CD4-positive, alpha-beta T cell treated with Interleukin-2 at 100 ng/mL for 4 hours (primary cell): ENCODE measurements at regions not wholly inside any gene's neighbourhood (a gene's known extent, or its start where the extent isn't known, plus 50 kb on each side); places are given as distances from the start of the nearest gene placed in this dataset.
"Not testable (repeated sequence)": the region's sequence is repeated elsewhere in the genome, so short reads cannot be mapped to it uniquely, and the experiment has no call there.

Source experiments
- DNase-seq: peaks from one replicate; pipeline ENCODE4 v3.0.0-alpha.2; 2020; ENCODE audit warnings: low spot score

DNA sequence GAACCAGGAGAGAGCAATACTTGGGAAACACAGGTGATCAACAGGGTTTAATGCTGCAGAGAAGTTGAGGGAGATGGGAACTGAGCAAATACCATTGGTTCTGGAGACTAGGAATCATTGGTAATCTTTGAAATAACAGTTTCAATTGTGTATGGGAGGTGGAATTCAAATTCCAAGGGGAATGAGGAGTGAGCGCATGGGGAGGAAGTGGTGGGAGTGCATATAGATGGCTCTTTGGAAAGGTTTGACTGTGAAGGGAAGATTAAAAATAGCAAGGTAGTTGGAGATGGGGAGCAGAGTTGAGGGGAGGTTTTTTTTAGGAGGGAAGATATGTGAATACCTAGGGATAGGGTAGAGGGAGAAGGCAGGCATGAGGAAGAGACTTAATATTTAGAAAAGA, 51.1 kb upstream of the ROPN1 start:
- DNase-seq = no peak

DNA sequence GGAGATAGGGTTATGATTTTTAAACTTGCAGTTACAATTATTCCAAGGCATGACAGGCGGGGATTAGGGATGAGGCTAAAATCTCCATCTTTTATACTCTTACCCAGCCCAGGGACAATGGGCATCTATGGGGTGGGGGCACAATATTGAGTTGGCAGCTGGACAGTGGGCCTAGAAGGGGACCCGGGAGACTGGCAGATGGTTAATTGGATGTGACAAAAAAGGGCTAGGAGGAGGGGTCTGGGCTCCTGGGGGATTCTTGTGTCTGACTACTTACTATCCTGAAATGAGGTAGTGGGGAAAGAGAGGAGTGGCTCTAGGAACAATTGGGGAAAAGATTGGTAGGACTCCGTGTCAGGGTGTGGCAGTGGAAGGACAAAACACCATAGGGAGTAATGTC, 53.0 kb upstream of the ROPN1 start:
- no peak for DNase-seq

DNA sequence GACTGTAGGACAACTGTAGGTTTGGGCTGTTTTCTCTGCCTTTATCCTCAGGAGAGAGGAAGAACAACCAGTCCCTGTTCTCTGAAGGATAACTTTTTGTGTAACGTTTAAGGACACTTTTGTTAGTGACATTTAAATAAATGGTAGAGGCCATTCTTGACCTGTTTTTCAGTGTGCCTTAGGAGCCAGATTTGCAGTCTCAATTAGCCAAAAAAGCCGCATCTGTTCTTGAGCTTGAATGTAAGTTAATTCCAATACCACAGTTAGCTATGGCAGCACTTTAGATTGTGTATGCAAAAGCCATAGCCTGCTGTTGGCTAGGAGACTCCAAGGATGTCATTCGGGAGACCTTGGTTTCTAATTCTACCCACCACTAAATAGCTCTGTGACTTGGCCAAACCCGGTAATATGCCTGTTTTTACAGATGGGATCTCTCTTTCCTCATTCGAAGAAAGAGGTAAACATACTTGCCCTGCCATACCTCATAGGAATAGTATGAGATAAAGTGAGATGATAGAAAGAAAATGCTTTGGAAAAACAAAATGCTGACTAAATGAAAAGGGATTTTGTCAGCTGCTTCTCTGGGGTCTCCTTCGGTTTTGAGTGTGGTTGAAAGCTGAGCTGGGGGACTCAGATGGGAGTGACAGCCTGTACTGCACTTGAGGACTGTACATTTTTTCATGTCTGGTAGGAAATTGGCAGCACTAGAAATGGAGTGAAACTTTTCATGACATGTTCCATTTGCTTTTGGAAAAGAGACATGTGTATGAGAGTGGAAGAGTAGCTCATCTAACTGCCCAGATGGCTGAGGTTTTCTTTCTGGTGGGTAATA, 57.3 kb upstream of the ROPN1 start:
- DNase-seq = no peak

DNA sequence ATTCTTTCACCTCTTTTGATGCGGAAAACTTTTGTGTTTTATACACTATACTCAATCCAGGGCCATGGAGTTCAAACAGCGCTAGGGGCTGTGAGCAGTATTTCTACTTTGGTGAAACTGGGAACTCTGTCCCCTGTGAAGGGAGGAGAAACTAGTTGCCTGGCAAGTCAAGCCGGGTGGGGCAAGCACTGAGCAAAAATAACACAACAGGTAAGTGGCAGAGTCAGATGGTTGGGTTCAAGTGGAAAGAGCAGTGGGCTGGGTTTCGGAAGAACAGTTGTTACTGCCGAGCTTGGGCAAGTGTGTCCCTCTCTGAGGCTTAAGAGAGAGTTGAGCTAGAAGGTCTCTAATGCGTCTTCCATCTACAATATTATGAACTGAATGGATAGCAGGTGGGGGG, 59.7 kb upstream of the ROPN1 start:
- no peak for DNase-seq

DNA sequence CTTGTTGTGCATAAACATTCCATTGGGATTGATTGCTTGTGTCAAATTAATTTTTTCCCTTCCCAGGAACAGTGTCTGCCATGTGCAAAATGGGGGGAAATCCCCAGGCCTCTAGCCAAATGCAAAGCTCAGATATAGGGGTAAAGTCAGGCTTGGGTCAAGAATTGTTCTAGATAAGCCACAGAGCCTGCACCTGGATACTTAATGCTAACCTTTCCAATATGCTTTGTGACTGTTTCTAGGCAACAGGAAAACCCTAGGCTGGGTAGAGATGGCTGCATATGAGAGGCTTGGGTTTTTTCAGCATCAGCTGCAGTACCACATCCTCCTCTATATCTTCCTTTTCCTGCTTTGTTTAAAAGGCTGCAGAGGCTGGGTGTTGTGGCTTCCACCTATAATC, 61.9 kb upstream of the ROPN1 start:
- DNase-seq = no peak

DNA sequence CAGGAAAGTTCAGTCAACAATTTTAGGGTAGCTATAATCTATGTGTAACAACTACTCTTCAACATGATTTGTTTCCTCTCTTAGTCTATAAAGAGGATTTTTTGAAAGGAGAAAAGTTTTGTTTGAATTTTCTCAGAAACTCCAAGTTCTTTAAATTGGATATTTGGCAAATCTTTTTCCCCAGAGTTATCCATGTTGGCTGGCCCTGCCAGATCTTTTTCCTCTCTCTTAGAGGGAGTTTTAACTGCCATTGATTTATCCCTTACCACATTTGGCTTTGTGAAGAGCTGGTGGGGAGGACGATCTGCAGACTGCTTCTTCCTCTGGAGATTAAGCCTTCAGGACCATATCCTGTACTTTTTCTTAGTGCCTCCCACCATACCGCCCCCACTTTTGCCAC, 64.9 kb upstream of the ROPN1 start:
- no peak for DNase-seq

DNA sequence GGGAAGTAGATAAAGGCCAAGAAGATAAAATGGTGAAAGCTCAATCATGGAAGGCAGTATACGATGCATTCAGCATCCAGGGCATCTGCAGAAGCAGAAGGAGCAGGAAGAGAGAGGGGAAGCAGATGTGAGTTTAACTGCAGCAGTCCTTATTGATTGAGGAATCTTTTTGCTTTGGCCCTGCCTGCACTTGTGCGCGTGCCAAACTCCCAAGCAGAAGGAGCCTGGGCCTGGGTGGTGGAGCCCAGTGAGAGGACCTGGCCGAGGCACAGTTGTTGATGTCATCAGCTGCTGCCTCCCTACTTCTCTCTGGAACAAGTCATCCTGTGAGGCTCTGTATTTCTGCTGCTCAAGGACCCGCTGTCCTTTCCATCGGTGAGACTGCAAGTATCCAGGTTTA, 65.5 kb upstream of the ROPN1 start:
- no peak for DNase-seq

DNA sequence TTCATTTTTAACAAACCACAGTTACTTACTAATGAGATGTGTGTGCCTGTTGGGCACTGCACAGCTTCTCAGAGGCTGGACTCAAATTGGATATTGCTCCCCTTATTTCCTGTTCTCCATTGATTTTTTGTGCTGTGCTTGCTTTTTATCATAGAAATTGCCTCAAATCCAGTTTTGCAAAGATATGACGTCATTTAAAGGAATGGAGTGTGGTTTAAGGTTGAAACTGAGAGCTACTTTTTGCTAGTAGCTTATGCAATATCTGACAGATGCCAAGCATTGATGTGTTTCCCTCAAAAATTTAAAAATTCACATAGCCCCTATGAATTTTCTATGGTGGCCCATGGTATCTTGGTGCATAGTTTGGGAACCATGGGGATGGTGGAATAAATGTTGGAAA, 67.7 kb upstream of the ROPN1 start:
- DNase-seq = no peak

DNA sequence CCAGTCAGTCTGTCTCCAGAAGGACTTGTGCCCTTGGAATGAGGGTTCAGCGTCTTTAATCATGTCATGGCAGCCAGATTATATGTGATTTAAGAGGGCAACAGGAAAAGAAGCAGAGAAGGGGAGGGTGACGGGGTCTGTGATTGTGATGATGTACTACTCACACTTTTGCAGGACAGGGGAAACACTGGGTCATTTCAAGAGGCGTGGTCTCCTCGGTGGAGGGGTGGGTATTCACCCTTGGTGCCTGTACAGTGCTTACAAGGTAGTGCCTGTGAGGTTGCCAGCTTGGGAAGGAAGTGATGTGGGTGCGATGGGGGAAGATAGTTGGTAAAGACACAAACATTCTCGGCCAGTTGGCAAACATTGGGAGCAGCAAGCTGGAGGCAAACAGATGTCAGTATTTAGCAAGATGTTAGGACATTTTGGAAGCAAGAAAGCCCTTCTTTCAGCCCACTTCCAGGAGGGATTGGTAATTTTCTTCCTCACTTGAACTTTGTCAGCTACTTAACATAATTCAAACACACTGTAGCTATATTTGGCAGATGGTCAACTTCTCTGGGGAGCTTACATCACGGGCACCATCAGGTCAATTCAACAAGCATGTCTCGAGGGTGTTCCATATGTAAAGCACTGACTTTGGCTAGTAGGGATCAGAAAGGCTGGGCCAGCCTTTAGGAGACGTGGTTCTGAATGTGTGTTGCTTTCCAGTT, 71.4 kb upstream of the ROPN1 start:
- no peak for DNase-seq

DNA sequence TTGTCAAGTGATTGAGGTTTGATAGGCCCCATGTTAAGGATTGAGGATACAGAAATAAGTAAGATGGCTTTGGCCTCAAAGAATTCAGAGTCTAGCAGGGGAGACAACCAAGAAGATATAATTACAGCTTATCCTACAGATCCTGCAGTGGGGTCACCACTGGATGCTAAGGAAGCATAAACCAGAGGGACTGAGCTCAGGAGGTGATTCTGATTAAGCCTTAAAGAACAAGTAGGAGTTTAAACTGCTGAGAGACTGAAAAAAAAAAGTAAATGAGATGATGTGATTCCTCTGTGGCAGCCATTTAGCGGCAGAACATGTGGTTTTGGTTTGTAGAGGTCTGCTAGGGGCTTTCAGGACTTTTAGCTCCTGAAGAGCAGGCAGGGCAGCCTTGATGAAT, 72.1 kb upstream of the ROPN1 start:
- no peak for DNase-seq

DNA sequence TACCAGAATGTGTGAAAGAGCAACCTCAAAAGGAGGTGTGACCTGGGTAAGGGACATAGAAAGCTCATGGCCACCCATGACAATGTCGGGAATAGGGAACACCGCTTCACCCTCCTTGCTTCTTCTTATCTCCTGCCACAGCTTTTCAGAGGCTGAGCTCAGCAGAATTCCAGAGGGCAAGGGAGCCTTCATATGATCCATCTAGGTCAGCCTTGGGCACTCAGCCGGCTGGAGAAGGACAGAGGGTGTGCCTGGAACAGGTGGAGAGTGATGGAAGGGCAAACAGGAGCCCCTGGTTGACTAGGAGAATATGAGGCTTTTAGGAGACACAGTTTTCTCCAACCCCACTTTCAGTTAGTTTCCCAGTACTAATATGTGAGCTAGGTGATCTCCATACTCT, 74.6 kb upstream of the ROPN1 start:
- DNase-seq = not testable (repeated sequence)

DNA sequence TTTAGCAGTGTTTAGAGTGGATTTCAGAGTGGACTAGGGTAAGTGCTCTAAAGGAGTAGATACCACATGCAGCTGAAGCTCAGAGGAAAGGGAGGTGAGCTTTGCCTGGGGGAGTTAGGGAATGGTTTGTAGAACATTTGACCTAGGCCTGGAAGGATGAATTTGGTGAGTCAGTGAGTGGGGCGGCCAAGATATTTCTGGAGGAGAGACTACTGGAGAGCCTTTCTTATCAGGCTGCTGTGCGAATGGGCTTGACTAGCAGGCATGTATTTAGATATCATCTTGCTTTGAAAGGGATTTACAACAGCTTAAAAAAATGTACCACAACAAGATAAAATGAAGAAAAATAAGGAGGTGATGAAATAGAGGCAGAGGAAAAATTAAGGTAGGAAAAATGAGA, 77.8 kb upstream of the ROPN1 start:
- DNase-seq = not testable (repeated sequence)

DNA sequence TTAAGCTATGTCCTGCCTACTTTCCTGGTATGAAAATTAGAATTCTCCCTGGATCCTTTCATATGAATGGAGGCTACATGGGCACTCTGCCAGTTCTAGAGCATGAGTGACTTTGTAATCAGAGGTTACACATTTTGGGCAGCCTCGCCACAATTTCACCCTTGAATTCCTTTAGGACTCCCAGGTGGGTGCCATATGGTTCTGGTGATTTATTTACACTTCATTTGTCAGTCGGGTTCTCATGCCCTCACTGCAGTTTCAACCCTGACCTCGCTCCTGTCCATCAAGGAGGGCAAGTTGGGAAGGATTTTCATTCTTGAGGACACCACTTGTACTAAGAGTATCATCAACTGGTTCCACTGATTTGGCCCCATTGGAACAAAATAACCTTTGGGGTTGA, 83.2 kb upstream of the ROPN1 start:
- not testable (repeated sequence) for DNase-seq

DNA sequence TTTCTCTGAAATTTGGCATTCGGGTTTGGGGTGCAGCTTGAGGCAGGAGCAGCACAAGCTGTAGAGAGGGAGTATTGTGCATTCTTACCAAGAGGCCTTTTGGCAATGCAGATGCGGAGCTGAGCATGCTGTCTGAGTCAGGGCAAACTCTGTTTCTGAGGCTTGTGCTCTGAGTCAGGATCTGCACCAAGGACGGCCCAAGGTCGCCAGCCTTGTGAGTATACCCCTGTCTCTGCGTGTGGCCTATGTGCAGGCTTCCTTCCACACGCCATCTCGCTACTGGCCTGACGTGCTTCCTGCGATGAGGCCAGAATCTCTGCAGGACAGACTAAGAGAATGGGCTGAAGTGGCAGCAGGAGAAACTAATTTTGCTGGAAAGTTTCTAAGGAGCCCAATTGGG, 83.8 kb upstream of the ROPN1 start:
- DNase-seq = no peak

DNA sequence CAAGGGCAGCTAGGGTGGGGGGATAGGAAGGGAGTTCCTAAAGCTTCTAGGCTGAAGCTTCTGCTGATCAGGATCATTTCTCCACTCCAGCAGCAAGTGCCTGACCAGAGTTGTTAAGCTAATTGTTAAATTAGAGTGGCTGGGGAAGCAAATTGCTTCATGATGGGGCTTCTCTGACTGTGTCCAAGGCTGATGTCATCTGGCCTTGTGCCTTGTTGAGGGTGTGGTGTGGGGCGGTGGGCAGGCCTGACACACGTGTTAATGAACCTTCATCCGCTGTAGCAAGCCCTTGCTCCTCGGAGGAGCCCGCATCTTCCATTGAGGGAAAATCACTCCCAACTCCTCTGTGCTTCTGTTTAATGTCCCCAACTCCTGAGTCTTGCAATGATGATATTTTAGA, 84.3 kb upstream of the ROPN1 start:
- DNase-seq = no peak

DNA sequence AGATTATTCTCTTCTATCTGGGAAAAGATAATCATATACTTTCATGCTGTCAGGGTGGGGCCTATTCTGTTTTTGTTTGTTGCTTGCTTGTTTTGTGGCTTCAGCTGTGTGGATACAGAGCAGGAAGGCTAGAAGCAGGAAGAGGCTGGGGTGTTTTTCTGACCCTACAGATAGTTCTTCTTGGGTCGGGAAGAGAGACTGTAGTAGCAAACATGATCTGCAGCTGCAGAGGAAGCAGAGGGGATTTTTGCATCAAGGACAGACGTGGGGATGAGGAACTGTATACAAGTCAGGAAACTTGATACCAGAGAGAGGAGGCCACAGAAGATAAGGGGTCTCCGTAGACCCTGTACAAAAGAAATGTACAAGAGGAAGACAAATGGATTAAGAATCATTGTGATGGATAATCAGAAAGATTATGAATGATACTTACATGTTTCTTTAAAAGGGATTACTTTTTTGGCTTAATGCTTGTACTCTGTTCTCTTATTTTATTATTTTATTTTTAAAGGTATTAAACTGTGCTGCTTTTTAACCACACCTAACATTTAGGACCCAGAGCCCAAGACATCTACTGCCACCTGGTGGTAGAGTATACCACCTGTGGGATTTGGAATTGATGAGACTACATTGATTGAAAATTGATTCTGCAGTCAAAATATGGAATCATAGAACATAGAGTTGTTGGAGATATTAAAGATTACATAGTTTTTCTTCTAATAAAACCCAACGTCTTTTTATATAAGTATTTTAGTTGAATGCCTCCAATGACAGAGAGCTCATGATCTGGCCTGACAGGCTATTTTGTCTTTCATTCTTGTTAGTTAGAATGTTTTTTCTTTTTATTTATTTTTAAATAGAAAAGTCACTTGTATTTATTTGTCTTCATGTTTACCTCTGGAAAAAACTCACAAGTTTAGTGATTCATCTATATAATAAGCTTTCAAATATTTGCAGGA, 87.3 kb upstream of the ROPN1 start:
- peak; percentile 17 for DNase-seq

DNA sequence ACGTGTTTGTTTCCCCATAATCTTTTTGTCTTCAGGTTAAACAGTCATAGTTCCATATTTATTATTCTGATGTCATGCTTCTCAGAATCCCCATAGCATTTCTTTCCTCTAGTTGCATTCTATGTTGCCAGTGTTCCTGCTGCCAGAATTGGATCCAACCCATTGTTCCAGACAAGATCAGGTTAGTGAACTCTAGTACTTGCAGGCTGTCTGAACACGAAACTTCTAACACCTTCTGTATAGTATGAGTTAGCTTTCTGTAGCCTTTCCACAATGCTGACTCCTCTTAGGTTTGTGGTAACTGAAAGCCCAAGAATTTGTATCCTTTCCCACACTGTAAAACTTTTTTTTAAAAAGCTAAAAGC, 88.0 kb upstream of the ROPN1 start:
- no peak for DNase-seq

DNA sequence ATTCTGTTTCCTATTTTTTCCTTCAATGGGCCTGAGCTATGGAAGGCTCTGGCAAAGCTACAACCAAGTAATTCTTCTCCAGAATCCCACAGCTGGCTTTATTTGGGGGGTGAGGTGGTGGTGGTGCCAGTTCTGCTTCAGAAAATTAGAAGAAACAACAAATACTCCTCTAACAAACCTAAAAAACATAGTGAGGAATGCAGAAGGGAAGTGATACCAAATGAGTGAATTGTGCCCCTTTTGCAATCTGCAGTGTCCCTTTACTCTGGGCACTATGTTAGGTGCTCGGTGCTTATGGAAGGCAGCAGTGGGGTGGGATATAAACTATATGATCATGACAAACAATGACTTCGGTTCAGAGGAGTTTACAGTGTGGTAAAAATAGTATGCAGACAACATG, 90.4 kb upstream of the ROPN1 start:
- DNase-seq = no peak

DNA sequence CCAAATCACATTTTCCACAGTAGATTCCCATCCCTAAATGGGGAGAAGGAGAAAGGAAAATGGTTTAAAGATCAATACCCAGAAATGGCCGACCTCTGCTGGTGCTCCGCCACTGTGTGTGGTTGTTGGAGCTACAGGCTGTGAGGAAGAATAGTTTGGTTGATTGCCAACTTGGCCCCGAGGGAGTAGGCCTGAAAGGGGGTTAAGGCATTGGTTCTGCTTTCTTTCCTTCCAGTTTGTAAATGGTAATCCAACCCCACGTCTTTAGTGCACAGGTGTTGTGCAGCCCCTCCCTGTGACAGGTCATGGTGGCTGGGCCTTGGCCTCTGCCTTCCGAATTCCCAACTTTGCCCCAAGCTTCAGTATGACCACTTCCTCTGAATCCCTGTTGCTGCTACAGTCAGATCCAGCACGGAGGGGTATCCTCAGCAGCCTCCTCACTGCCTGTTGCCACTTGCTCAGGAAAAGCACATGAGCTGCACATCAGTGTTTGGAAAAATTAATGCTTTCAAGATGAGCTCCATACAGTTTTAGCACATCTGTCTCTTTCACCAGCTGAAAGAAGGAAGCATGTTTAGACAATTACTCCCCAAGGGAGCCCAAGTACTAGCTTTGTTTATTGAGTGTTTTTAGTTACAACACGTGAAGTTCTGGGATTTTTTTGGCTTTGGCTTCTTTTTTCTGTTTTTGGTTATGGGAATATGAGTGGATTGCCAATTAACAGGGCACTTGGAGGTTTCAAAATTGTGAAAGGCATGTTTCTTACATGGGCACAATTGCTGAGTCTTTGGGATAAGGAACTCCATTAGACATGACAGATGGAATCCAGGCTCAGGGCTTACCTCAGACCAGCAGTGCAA, 92.3 kb upstream of the ROPN1 start:
- no peak for DNase-seq

DNA sequence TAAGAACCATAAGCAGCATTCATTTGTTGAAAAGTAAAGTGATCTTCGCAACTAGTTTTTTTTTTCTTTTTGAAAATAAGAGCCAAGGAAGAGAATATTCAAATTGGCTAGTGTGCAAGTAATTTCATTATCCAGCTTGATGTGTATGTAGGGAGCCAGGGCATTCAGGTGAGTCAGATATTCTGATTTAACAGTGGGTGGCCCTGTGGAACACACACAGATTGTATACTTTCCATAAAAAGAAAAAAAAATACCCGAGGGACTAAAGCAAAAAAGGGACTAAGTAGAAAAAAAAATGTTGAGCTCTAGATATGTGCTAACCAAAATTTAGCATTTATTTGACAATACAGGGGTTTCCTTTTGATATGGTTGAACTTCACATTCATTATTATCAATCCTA, 96.9 kb upstream of the ROPN1 start:
- DNase-seq = no peak

DNA sequence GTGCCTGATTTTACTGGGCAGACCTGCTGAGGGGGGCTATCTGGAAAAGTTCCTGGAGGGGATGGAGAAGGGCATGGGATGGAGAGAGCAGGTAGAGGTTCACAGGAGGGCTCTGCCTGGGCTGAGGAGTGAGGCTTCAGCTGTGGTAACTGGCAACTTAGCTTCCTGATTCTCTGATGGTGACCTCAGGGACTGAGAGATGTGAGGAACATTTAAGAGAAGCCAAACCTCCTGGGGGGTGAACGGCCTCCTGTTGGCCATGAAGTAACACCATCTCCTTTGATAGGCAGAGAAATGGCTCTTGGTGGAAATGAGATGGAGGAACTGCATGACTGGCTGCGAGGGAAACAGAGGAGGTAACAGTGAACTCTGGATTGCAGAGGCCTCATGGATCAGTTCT, 97.3 kb upstream of the ROPN1 start:
- no peak for DNase-seq

DNA sequence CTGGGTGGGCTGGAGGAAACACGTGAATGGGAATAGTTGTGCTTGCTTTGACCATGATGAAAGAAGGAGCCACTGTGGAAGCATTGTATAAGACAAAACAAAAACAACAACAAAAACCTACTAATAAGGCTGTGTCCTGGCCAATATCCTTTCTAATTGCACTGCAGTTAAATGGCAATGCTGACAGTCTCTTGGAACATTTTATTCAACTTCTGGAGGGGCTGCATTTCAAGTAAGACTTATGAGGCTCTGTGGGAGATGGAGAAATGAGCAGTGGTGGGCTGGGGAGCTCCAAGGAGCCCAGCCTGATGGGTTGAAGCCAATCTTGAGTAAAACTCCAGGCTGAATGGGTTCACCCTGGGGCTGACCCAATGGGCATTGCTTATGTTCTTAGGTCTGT, 99.8 kb upstream of the ROPN1 start:
- no peak for DNase-seq
